ENCODE measurements at regions not wholly inside any gene's neighbourhood (a gene's known extent, or its start where the extent isn't known, plus 50 kb on each side); places are given as distances from the start of the nearest gene placed in this dataset.

DNA sequence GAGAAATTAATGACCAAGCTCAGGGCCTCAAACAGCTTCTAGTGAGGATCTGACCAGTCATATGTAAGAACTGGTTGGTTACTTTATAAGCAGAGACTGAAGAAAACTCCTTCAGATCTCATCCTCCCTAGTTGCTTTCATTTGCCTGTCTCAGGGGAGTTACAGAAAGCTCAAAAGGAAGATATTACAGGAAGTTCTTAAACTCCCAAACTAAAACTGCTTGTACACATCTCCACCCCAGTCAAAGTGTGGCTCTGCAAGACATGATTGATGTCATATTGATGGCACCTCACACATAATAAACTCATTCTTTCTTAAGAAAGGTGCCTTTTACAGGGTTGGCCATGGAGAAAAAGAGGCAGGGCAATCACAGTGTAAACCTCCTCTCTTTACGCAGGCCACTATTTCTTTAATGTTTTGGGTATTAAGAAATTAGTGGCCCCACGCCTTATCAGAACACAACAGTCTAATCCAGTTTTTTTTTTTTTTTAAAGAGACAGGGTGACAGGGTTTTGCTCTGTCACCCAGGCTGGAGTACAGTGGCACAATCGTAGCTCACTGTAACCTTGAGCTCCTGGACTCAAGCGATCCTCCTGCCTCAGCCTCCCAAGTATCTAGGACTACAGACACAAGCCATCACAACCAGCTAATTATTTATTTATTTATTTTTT, 62.6 kb upstream of the STK17B start:
- TF ChIP-seq, protein P1, sequence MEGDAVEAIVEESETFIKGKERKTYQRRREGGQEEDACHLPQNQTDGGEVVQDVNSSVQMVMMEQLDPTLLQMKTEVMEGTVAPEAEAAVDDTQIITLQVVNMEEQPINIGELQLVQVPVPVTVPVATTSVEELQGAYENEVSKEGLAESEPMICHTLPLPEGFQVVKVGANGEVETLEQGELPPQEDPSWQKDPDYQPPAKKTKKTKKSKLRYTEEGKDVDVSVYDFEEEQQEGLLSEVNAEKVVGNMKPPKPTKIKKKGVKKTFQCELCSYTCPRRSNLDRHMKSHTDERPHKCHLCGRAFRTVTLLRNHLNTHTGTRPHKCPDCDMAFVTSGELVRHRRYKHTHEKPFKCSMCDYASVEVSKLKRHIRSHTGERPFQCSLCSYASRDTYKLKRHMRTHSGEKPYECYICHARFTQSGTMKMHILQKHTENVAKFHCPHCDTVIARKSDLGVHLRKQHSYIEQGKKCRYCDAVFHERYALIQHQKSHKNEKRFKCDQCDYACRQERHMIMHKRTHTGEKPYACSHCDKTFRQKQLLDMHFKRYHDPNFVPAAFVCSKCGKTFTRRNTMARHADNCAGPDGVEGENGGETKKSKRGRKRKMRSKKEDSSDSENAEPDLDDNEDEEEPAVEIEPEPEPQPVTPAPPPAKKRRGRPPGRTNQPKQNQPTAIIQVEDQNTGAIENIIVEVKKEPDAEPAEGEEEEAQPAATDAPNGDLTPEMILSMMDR (IDR thresholded peaks at IDR 0.05) = no peak
- no peak for TF ChIP-seq POLR2A (IDR thresholded peaks at IDR 0.05)

Measured in thyroid gland (tissue), 4 donors.